ENCODE measurements at regions not wholly inside any gene's neighbourhood (a gene's known extent, or its start where the extent isn't known, plus 50 kb on each side); places are given as distances from the start of the nearest gene placed in this dataset.

GRCh38 chr3:117518364-117518763 lies 808.8 kb downstream of the TUSC7 start:
- TF ChIP-seq, protein P1, sequence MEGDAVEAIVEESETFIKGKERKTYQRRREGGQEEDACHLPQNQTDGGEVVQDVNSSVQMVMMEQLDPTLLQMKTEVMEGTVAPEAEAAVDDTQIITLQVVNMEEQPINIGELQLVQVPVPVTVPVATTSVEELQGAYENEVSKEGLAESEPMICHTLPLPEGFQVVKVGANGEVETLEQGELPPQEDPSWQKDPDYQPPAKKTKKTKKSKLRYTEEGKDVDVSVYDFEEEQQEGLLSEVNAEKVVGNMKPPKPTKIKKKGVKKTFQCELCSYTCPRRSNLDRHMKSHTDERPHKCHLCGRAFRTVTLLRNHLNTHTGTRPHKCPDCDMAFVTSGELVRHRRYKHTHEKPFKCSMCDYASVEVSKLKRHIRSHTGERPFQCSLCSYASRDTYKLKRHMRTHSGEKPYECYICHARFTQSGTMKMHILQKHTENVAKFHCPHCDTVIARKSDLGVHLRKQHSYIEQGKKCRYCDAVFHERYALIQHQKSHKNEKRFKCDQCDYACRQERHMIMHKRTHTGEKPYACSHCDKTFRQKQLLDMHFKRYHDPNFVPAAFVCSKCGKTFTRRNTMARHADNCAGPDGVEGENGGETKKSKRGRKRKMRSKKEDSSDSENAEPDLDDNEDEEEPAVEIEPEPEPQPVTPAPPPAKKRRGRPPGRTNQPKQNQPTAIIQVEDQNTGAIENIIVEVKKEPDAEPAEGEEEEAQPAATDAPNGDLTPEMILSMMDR (IDR thresholded peaks at IDR 0.05; ENCODE audit: low read depth, low read length), result no peak
- no peak for TF ChIP-seq EZH2phosphoT487 (IDR thresholded peaks at IDR 0.05; ENCODE audit: low read depth)

All from OCI-LY3 (cell line).